Putamen (tissue), 1 donor: ENCODE measurements at regions not wholly inside any gene's neighbourhood (a gene's known extent, or its start where the extent isn't known, plus 50 kb on each side); places are given as distances from the start of the nearest gene placed in this dataset.

ENCODE experiments used
- DNase-seq: peaks from one replicate; pipeline ENCODE4 v3.0.0-alpha.2; 2016; ENCODE audit warnings: low spot score

GRCh38 chr6:44062771-44063560 lies 64.3 kb downstream of the MRPL14 start:
- DNase-seq, result no peak

GRCh38 chr6:44062105-44062770 lies 65.0 kb downstream of the MRPL14 start:
- no peak for DNase-seq

DNA sequence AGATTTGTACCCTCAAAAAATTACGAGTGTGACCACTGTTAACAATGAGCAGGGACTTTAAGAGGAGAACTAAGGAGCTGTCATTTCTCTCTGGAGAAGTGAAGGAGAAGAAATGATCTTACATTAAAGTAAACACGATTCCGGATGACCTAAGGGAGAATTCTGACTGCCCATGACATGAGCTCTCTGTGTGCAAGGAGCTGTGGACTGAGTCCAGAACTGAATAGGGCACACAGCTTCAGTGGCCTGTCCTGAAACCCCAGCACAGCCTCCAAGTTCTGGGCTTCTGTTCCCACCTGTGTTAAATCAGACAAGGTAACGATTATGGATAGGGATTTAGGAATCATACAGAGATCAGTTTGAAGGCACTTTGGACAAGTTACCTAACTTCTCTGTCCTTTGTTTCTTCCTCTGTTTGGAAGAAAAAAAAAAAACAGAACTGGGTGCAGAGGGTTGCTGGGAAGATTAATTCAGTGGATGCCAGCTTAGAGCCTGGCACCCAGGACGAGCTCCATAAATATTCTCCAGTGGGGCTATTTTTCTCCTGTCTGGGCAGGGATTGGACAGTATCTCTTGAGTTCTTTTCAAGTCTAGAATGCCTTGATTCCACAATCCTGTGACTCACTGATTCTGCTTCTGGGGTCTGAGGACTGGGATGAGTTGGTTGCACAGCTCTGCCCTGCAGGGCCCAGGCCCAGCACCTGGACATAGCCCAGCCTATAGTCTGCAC lies 65.7 kb downstream of the MRPL14 start:
- DNase-seq, result no peak

DNA sequence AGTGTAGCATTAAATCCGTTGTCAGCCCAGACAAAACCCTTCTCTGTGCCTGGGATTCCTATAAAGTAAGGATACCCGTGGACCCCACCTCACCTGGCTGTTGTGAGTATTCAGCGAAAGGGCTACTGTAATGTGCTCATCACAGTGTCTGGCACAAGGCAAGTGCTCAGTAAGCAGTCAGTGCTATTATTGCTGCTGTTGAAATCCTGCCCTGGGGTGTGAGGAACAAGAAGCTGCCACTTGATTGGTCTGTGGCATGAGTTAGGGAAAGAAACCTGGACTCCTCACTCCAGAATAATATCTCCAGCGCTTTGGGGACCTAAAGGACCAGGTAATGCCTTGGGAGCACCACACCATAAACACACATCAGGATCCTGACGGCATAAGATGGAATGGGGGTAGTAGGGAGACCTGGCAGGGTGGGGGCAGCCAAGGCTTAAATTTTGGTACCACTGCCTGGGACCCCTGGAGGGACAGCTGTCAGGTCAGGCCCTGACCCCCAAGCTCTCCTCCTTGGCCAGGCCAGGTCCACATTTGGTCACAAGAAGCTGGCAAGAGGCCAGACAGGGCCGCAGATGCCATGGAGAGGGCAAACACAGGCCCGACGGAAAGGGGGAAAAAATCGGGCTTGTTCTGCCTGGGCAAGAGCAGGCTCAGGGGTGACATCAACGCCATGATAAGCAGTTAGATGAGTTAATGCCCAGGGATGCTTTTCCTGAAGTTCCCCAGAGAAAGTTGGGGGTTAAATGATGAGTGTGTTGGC lies 66.5 kb downstream of the MRPL14 start:
- no peak for DNase-seq

- no peak for DNase-seq
Measured at GRCh38 chr6:44059359-44060346, 67.6 kb downstream of the MRPL14 start.

DNA sequence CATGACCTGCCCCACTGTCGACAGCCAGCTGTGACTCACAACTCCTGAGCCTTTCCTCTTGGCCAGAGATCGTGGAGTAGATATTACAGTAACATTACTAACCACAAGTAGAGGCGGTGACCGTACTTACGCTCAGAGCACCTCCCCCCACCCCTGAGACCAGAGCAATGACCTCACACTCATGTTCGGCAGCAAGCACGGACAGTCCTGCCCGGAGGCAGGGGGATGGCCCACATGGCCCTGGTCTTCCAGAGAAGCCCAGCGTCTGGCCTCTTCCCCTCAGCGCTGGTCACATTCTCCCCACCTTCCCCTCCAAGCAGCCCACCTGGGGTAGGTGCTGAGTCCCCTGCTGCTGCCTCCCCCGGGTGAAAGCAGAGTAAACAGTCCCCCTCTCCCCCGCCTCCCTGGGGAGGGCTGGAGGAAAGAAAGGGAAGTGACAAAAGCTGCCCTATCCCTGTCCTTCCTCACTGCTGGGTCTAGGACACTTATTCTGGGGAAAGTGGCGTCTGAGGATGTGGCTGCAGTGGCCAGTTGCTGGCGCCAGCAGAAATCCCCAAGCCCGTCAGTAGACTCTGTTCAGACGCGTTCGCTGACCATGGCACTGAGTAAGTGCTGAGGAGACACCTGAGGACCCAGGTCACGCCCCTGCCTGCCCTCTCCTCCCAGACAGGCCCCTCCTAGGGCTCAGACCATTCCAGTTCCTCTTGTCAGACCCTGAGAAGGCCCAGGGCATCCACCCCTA lies 68.5 kb downstream of the MRPL14 start:
- DNase-seq, result no peak

GRCh38 chr6:44057931-44058616 lies 69.2 kb downstream of the MRPL14 start:
- DNase-seq, result no peak

GRCh38 chr6:44057238-44057930 lies 69.9 kb downstream of the MRPL14 start:
- DNase-seq, result no peak

DNA sequence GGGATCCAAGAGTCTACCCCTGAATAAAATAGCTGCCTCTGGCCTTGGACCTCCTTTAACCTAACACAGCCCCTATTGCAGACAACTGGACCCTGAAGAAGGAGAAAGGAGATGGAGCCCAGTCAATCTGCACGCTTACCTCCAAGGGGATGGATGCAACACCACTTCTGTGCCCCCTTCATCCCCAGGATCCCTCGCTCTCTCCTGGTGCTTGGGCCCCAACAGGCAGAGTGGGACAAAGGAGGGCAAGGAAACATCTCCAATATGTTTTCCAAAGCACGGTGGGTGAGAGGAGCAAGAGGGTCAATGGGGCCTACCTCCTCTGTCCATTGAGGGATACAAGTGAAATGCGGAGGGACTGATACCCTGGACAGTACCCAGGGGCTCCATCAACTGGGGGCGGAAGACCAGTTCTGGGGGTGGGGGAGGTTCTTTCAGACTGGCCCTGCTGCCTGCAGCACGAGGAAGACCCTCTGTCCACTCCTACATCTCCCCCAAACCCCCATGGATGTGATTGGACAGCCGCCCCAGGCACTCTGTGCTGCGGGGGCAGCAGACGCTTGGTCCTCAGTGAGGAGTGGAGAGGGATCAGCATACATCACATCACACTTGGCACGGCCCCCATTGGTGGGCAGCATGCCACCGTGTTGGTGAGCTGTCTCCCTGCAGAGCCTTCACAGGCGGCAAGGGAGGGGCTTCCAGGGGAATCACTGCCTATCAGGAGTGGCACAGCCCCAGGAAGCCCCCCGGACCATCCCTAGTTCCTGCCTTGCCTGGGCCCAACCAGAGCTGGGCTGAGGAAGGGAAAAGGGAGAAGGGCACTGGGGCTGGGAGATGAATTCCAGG lies 70.6 kb downstream of the MRPL14 start:
- no peak for DNase-seq

GRCh38 chr6:44054721-44055559 lies 72.3 kb downstream of the MRPL14 start:
- no peak for DNase-seq

DNA sequence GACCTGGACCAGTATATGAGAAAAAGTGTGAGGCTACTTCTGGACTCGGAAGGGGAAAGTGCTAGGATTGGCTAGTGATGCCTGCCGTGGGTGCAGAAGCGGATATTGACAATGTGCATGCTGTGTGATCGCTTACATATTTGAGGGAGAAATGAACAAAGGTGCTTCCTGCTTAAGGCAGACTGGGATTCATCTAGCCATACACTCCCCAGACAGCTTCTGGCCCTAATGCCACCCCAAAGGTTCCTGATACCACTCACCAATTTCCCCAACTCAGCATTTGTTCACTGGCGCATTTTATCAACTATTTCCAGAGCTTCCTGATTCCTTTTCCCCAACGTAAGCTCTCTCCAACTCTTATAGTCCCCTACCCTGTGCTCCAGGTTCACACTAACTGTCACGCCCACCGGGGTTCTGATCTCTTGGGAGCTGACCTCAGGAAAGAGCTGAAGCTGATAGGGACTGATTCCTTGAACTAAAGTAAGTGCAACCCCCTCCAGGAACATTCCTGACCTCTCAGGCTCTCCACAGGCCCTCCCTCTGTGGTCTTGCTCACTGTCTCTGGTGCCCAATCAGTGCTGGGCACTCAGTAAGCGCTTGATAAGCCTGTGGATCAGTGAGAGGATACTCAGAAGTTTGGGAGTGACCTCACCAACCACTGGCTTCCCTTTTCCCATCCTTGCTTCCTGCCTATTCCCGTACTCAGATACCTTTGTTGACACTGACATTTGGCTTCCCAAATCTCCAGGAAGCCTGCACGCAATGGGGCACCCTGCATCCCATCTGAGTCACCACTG lies 73.3 kb downstream of the MRPL14 start:
- no peak for DNase-seq

DNA sequence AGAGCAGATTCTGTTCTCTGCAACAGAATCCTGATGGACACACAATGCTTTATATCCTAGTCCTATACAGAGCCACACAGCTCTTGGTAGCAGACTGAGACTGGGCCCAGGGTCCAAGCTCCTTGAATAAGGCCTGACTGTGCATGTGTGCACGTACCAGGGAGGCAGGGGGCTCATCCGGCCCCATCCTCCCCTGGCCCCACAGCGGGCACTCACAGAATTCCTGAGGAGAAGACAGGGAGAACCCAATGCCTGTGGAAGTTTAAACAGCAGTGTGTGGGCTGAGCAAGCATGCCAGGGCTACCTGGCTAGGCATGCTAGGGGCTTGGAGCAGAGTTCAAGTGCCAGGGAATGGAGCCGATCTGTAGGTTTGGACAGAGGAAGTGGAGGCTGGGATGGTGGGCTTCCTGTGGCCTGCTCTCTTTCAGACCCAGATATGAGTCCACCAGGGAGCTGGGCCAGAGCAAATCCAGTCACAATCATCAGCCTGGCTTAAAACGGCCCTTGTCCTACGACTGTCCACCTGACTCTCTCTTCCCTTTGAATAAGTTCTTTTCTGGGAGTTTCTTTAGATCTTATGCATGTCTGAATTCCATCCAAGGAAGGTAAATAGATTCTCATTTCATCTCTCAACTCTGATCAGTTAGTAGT lies 74.0 kb downstream of the MRPL14 start:
- no peak for DNase-seq

DNA sequence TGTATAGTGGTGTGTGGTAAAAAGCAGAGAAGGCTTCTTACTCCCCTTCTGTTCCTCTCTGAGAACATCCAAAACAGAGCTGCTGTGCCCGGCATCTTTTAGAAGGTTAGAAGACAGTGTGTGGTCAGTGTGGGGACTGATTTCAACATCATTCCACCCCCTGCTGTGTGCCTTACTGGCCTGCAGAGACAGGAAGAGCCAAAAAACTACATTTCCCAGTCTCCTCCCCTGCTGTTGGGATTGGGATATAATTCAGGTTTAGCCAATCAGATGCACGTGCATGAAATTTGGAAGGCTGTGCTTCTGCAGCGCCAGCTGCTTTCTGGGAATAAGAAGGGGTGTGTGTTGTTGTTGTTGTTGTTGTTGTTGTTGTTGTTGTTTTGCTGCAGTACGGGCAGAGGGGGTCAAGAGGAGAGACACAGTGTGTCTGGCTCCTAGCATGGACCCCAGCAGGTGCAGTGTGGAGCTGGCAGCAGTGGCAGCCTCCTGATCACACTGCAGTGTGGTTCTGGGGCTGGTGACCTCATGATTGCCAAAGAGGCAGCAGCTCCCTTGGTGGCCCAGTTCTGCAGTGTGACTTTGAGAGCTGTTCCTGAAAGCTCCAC lies 74.7 kb downstream of the MRPL14 start:
- no peak for DNase-seq

- DNase-seq, result no peak
Measured at GRCh38 chr6:44051515-44051914, 75.7 kb downstream of the MRPL14 start.

DNA sequence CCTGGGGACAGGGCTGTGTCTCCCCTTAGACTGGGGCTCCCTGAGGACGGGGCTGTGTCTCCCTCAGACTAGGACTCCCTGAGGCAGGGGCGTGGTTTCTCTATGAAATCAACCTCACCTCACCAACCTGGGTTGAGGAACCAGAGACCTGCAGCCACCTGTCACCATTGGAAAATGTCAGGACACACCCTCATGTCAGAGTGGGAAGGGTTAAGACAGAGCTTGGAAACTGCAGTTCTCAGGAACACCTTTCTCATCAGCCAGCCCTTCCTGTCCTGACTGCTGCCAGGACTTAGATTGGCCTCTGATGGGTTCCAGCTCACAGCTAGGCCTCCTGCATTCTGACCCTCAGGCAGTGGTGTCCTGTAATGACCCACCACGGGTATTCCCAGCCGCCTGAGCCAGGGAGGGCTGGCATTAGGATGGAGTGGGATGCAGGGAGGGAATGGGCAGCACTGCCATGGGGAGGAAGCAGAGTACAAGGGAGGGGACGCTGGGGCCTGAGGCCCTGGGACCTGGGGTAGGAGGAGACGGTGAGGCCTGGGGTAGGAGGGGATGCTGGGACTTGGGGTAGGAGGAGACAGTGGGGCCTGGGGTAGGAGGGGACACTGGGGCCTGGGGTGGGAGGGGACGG lies 76.3 kb downstream of the MRPL14 start:
- DNase-seq, result no peak
